GM23248 (cell line): ENCODE measurements at regions not wholly inside any gene's neighbourhood (a gene's known extent, or its start where the extent isn't known, plus 50 kb on each side); places are given as distances from the start of the nearest gene placed in this dataset.

Source experiments
- DNase-seq: peaks from one replicate; pipeline ENCODE4 v3.0.0-alpha.2; 2015
- H2AFZ ChIP-seq: fragments of 200-600 bp; sonication (generic); 2 replicates; pipeline ENCODE4 v1.6.1; 2016; ENCODE audit warnings: antibody characterized with exemption
- H3F3A ChIP-seq: fragments of 200-600 bp; sonication (generic); 2 replicates; pipeline ENCODE4 v1.6.1; 2016; ENCODE audit warnings: mild to moderate bottlenecking, antibody characterized with exemption, mixed run types; ENCODE audit not compliant: insufficient read depth
- H3K27ac ChIP-seq: fragments of 200-600 bp; sonication (generic); 2 replicates; pipeline ENCODE4 v1.5.1; 2016; ENCODE audit warnings: mild to moderate bottlenecking
- H3K27me3 ChIP-seq: fragments of 200-600 bp; sonication (generic); replicated peaks from 2 replicates; pipeline ENCODE4 v1.6.1; 2016; ENCODE audit warnings: mild to moderate bottlenecking; ENCODE audit not compliant: insufficient read depth
- H3K36me3 ChIP-seq: fragments of 200-600 bp; sonication (generic); 2 replicates; pipeline ENCODE4 v1.6.1; 2016; ENCODE audit warnings: low read depth, mild to moderate bottlenecking
- H3K4me1 ChIP-seq: fragments of 200-600 bp; sonication (generic); 2 replicates; pipeline ENCODE4 v1.6.1; 2016; ENCODE audit warnings: mild to moderate bottlenecking; ENCODE audit not compliant: insufficient read depth
- H3K4me2 ChIP-seq: fragments of 200-600 bp; sonication (generic); one replicate; pipeline ENCODE4 v1.6.1; 2016; ENCODE audit warnings: mild to moderate bottlenecking; ENCODE audit not compliant: unreplicated experiment
- H3K4me3 ChIP-seq: fragments of 200-600 bp; sonication (generic); 2 replicates; pipeline ENCODE4 v1.5.1; 2016; ENCODE audit warnings: mild to moderate bottlenecking
- H3K79me2 ChIP-seq: fragments of 200-600 bp; sonication (generic); 2 replicates; pipeline ENCODE4 v1.6.1; 2016; ENCODE audit warnings: mild to moderate bottlenecking; ENCODE audit not compliant: insufficient read depth
- H3K9ac ChIP-seq: fragments of 200-600 bp; sonication (generic); 2 replicates; pipeline ENCODE4 v1.6.1; 2016; ENCODE audit warnings: mild to moderate bottlenecking
- H3K9me2 ChIP-seq: fragments of 200-600 bp; sonication (generic); 2 replicates; pipeline ENCODE4 v1.6.1; 2016; ENCODE audit warnings: mixed run types, mild to moderate bottlenecking, moderate library complexity; ENCODE audit not compliant: insufficient read depth
- H3K9me3 ChIP-seq: fragments of 200-600 bp; sonication (generic); one replicate; pipeline ENCODE4 v1.6.1; 2017; ENCODE audit warnings: low read depth
- H4K20me1 ChIP-seq: fragments of 200-600 bp; sonication (generic); 2 replicates; pipeline ENCODE4 v1.6.0; 2016; ENCODE audit not compliant: insufficient read depth
- EZH2 ChIP-seq: fragments of 200-600 bp; sonication (generic); IDR thresholded peaks from 2 replicates; pipeline ENCODE4 v1.6.1; 2018; ENCODE audit warnings: antibody characterized with exemption, mild to moderate bottlenecking; ENCODE audit not compliant: insufficient read depth, poor library complexity, severe bottlenecking
- EZH2phosphoT487 ChIP-seq: fragments of 200-600 bp; sonication (generic); IDR thresholded peaks from 2 replicates; pipeline ENCODE4 v1.6.1; 2018; ENCODE audit warnings: antibody characterized with exemption, moderate library complexity, mild to moderate bottlenecking, low read depth; ENCODE audit not compliant: insufficient read depth
- WGBS, 2 experiments: methylation state at CpG; one replicate each; pipeline ENCODE4 v1.1.6; 2015 to 2017; ENCODE audit warnings: low lambda C conversion rate in 2 of 2, low coverage in 1 of 2; ENCODE audit errors: missing lambda C conversion rate in 2 of 2; 5-methylcytosine and 5-hydroxymethylcytosine counted together
- in situ Hi-C: fragments of 300-500 bp; cut with MboI; formaldehyde crosslinking; loops from 2 replicates; pipeline ENCODE4 v1.15.0; 2020

- Histone ChIP-seq H3K4me2 (no peak overlapping the region), H3K9me2 (no peaks in the 10 kb centered on the region), H3K9ac (no peak overlapping the region), H3K9me3 (no peaks in the 10 kb centered on the region), H3K27ac (no peak overlapping the region), H3K79me2 (no peaks in the 10 kb centered on the region), H4K20me1 (no peaks in the 10 kb centered on the region), H3K27me3 (0 out of 2 replicates have a peak, but pooled peaks cover 9% of the 10 kb centered on the region), H3K4me1 (peaks cover 10% of the 10 kb centered on the region; the same call in 1 of the 2 replicates), H3F3A (no peaks in the 10 kb centered on the region), H3K36me3 (no peaks in the 10 kb centered on the region), H2AFZ (no peak overlapping the region), H3K4me3 (no peak overlapping the region)
- TF ChIP-seq EZH2 = no peak
- TF ChIP-seq EZH2phosphoT487 = no peak
- no peak for DNase-seq
- WGBS, 2 experiments = 97% methylated on average over 3 of the region's 3 CpGs
- in situ Hi-C loops = no loop called here
Measured at GRCh38 chr4:110770353-110770752, 147.5 kb upstream of the PITX2 start.

GRCh38 chr4:110778521-110778920 is 155.6 kb upstream of the PITX2 start:
- Histone ChIP-seq H2AFZ (no peak overlapping the region), H3K27ac (no peak overlapping the region), H3K79me2 (no peaks in the 10 kb centered on the region), H3F3A (no peaks in the 10 kb centered on the region), H4K20me1 (no peaks in the 10 kb centered on the region), H3K4me1 (no peaks in the 10 kb centered on the region), H3K27me3 (no peaks in the 10 kb centered on the region), H3K36me3 (no peaks in the 10 kb centered on the region), H3K4me2 (no peak overlapping the region), H3K9me2 (no peaks in the 10 kb centered on the region), H3K9me3 (no peaks in the 10 kb centered on the region), H3K4me3 (no peak overlapping the region), H3K9ac (no peak overlapping the region)
- 47% methylated on average over 2 of the region's 2 CpGs for WGBS, 2 experiments
- TF ChIP-seq EZH2 (no peak), EZH2phosphoT487 (no peak)
- peak; percentile 20 for DNase-seq
- in situ Hi-C loops = no loop called here

GRCh38 chr4:110780538-110780937 is 157.7 kb upstream of the PITX2 start:
- H3K9me3 ChIP-seq = no peaks in the 10 kb centered on the region
- no peak overlapping the region for H3K4me2 ChIP-seq
- DNase-seq = no peak
- no peaks in the 10 kb centered on the region for H3K27me3 ChIP-seq
- no peaks in the 10 kb centered on the region for H3K36me3 ChIP-seq
- no peaks in the 10 kb centered on the region for H3K9me2 ChIP-seq
- WGBS, 2 experiments = 100% methylated on average over 1 of the region's 1 CpG
- TF ChIP-seq EZH2 (no peak), EZH2phosphoT487 (no peak)
- no peaks in the 10 kb centered on the region for H3F3A ChIP-seq
- no peak overlapping the region for H3K27ac ChIP-seq
- peaks cover 9% of the 10 kb centered on the region for H3K4me1 ChIP-seq
- H4K20me1 ChIP-seq = no peaks in the 10 kb centered on the region
- no peak overlapping the region for H3K9ac ChIP-seq
- no peak overlapping the region for H2AFZ ChIP-seq
- in situ Hi-C loops = no loop called here
- no peaks in the 10 kb centered on the region for H3K79me2 ChIP-seq
- no peak overlapping the region for H3K4me3 ChIP-seq

GRCh38 chr4:110781944-110782343 is 159.1 kb upstream of the PITX2 start:
- Histone ChIP-seq H3K27ac (no peak overlapping the region), H3K27me3 (no peaks in the 10 kb centered on the region), H3K79me2 (no peaks in the 10 kb centered on the region), H4K20me1 (no peaks in the 10 kb centered on the region), H2AFZ (no peak overlapping the region), H3K9me3 (no peaks in the 10 kb centered on the region), H3K36me3 (no peaks in the 10 kb centered on the region), H3F3A (peaks cover 4% of the 10 kb centered on the region; the same call in 1 of the 2 replicates), H3K4me3 (no peak overlapping the region), H3K4me1 (peaks cover 17% of the 10 kb centered on the region), H3K4me2 (no peak overlapping the region), H3K9me2 (no peaks in the 10 kb centered on the region; the same call in 1 of the 2 replicates), H3K9ac (no peak overlapping the region)
- DNase-seq = no peak
- in situ Hi-C loops = no loop called here
- 94 to 98% methylated on average over 4 of the region's 4 CpGs for WGBS, 2 experiments
- TF ChIP-seq EZH2 (no peak), EZH2phosphoT487 (no peak)

GRCh38 chr4:110787109-110787508 is 164.2 kb upstream of the PITX2 start:
- TF ChIP-seq EZH2 (no peak), EZH2phosphoT487 (no peak)
- in situ Hi-C loops = no loop called here
- Histone ChIP-seq H3K4me1 (peaks cover 34% of the 10 kb centered on the region), H3K79me2 (no peaks in the 10 kb centered on the region), H3K36me3 (no peaks in the 10 kb centered on the region), H3K27ac (peak overlapping the region; percentile 31; the same call in 1 of the 2 replicates), H4K20me1 (no peaks in the 10 kb centered on the region), H3K9me3 (no peaks in the 10 kb centered on the region), H3K9ac (no peak overlapping the region), H3K9me2 (no peaks in the 10 kb centered on the region; the same call in 1 of the 2 replicates), H3K4me2 (peak overlapping the region; percentile 45), H3K27me3 (no peaks in the 10 kb centered on the region), H3F3A (peaks cover 18% of the 10 kb centered on the region), H2AFZ (no peak overlapping the region), H3K4me3 (peak overlapping the region; percentile 38)
- WGBS, 2 experiments = 13 to 15% methylated on average over 4 of the region's 4 CpGs
- peak; percentile 53 for DNase-seq
